HG02970 (cell line): ENCODE measurements at regions not wholly inside any gene's neighbourhood (a gene's known extent, or its start where the extent isn't known, plus 50 kb on each side); places are given as distances from the start of the nearest gene placed in this dataset.

Experiments used
- ATAC-seq: cut with Tn5 transposase; IDR thresholded peaks from one replicate; pipeline ENCODE4 v1.9.1; 2021; ENCODE audit warnings: mild to moderate bottlenecking, moderate library complexity, moderate number of reproducible peaks; ENCODE audit not compliant: unreplicated experiment, low FRiP score

DNA sequence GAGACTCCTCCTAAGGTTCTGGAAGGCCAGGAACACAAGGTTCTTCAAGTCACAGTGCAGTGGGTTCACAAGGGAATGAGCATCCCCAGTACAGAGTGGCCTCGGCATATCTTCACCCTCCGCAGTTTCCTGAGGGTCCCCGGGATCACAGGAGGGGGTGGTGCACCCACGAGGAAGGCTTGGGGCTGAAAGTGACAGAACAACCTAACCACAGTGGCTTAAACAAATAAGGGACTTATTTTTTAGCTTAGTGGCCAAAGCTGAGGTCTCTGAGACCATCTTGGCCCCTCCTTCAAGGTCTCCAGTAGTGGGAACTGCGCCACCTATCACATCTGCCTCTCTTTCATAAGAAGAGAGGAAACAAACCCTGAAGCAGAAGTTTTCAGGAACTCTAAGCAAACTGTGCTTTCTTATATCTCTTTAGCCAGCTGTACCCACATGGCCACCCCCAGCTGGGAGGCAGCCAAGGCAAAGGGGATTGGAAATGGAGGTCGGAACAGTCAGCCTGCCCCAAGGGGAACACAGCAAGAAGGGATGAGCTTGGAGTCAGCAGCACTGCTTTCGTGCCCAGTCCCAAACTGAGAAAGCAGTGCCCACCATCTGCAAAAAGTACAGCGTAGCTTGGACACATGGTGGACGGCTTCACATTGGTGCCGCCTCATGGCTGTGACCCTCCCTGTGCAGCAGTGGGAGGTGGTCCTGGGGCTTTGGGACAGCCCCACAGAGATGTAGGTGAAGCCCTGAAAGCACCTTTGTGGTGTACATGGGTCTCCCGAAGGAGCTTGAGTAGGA lies 260.0 kb upstream of the ID2 start:
- ATAC-seq, result no peak

DNA sequence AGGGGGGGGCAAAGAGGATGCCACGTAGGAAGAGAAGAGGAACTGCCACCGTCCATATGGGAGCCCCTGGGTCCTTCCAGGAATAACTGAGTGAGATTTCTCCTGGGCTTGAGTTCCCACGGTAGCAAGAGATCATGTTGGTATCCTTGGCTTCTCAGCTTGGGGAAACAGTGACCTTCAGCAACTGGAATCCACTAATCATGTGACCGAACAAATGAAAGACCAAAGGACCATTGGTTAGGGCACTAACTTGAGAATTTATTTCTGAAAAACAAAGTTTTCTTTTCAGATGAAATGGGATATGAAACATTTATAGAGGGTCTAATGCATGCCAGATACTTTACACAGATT lies 259.4 kb upstream of the ID2 start:
- ATAC-seq, result no peak

DNA sequence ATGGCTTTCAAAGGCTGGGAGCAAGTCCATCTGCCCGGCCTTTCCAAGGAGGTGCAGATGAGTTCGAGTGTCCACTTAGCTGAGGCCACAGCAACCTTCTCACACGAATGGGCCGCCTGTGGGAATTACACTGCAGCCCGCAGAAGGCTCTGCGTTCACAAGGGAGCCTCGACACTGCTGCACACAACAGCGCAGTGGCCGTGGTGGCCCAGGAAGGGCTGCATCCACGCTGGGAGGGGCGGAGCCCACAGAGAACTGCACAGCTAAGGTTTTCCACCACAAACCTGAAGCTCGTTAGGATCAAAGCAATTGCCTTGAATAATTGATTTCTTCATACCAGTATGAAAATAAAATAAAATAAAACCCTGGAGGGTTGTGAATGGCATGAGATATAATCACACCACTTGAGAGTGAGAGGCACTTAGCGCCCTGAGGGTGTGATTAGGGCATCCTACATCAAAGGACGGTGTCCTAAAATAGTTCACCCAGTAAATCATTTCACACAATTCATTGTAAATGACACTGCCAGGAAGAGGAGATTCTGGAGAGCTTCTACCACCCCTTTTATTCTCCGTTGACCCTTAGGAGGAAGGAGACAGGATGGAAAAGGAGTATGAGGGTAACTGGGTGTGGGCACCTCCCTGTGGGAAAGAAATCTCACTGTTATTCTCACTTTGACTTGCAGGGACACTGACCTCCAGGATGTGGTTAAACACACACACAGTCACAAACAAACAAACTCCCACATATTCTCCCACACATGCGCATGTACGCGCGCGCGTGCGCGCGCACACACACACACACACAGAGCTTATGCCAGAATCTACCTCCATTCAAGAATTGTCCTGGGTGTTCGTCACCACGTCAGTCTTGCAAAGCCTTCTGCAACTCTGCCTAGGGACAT lies 256.6 kb upstream of the ID2 start:
- ATAC-seq, result no peak

DNA sequence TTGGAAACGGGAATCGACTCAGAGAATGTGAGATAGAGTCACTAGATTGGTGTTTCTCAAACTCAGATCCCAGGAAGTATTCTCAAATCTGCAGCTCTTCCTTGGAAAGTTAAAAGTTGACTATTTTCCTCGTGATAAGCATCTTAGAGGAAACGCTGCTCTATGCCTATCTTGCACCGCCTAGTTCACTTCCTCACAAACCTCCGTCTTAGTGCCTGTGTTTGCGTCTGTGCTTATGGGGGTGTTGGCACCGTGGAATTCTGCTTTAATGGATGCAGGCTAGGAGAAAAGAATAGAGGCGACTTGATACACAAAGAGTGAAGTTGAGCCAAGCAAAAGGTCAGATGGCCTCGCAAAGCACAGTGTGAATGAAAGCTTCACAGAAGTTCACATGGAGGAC lies 255.3 kb upstream of the ID2 start:
- ATAC-seq, result no peak

DNA sequence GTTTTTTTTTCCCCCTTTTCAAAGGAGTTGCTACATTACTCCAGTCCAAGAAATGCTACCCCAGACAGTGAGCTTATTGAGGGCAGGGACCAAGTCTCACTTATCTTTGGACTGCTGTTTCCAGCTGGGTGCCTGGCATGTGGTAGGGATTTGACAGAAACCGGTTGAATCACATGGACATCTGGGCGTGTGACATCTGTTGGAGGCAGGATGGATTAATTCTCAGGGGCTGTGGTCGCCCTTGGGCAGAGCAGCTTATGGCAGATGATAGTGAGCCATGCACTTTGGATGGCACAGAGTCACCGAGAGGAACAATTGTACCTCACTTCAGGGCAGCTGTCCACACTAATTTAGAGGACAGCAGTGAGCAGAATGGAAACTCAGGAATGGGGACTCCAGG lies 254.6 kb upstream of the ID2 start:
- ATAC-seq, result no peak

DNA sequence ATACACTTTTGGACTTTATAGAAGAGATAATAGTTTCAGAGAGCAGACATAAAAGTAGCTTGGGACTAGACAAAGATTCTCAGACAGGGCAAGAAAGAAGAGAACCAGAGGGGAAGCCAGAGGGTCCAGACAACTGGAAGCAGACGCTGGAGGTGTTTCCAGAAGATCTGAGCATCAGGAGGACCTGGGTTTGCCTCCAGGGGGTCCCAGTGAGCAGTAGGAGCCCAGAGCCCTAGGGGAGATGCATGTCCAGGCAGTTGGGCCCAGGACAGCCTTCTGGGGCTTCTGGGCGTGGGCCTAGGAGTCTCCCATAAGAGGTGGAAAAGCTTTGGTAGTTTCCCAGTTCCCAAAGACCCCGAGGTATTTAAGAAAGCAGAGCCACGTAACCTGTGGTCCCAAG lies 251.2 kb upstream of the ID2 start:
- no peak for ATAC-seq

DNA sequence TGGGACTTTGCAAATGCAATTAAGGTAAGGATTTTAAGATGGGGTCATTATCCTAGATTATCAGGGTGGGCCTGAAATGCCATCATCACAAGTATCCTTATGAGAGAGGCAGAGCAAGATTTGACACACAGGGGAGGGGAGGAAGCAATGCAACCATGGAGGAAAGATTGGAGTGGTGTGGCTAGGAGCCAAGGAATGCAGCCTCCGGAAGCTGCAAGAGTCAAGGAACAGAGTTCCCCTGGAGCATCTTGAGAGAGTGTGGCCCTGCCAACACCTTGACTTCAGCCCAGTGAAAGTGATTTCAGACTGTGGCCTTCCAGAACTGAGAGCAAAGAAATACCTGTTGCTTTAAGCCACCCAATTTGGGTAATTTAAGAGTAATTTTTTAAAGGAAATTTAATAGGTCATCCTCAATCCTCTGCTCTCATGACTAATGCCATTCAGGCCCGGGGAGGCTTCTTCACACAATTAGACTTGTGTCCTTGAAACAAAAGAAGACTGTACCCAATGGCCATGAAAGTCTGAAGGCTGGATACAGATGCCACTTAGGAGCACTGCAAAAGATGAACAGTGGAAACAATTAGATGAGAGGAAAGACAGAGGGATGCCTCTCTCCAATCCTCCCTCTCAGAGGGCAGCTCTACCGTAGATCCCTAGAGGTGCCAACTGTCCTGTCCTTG lies 250.3 kb upstream of the ID2 start:
- ATAC-seq, result no peak

DNA sequence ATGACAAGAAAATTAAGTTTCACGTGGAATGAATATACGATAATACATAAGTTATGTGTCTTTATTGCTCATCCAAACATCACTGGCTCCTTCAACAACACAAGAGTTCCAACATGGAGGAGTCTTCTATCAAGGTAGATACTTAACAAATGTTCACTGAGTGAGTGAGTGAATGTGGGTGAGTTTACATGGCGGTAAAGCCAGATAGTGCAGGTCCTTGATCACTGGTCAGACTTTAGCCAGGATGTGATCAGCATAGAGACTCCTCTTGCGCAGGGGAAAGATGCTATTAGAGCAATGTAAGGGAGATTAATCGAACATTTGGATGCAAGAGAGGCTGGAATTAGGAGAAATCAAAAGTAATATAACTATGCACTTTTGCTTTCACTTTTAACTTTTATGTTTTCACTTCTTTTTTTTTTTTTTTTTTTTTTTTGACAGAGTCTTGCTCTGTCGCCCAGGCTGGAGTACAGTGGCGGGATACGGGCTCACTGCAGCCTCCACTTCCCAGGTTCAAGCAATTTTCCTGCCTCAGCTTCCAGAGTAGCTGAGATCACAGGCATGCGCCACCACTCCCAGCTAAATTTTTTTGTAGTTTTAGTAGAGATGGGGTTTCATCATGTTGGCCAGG lies 249.0 kb upstream of the ID2 start:
- ATAC-seq, result no peak

DNA sequence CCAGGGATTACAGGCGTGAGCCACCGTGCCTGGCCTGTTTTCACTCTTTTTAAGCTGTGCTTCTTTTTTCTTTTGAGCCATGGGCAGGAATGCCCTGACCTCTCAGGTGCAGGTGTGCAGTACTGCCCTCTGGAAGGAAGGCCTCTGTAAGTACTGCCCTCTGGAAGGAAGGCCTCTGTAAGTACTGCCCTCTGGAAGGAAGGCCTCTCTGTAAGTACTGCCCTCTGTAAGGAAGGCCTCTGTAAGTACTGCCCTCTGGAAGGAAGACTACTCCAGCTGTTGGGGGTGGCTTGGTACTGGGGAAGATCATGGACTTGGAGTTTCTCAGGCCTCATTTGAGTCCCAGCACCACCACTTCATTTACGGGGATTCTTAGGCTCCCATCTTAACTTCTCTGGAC lies 248.5 kb upstream of the ID2 start:
- ATAC-seq, result no peak

DNA sequence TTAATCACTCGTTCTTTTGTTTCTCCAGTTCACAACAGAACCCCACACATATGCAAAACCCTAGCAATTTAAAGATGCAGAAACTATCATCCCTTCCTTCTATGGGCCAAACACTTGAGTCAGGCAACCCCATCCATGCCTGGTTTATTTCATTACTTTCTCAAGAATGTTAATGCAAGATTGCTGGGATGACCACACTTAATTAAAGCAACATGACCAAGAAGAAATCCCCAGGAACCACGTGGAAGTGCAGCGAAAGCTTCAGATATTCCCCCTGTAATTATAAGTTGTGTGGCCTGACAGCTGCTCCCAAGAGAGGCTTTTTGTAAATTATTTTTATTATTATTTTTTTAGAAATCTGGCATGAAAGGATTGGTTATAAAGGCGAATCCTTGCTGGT lies 246.2 kb upstream of the ID2 start:
- no peak for ATAC-seq

DNA sequence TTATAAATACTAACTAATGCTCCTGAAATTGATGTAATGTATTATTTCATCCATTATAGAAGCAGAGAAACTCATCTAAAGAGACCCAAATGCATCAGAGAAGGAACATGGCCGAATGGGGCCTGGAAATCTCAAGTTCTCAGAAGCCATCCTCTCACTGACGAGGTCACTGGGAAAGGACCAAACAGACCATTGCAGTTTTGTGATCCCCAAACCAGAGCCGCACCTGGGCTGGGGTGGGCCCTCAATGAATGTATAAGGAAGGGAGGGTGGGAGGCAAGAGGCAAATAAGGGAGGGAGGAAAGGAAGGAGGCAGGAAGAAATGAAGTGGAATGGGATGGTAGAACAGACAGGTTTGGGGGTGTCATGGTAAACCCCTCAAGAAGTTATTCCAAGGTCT lies 245.3 kb upstream of the ID2 start:
- ATAC-seq, result no peak

DNA sequence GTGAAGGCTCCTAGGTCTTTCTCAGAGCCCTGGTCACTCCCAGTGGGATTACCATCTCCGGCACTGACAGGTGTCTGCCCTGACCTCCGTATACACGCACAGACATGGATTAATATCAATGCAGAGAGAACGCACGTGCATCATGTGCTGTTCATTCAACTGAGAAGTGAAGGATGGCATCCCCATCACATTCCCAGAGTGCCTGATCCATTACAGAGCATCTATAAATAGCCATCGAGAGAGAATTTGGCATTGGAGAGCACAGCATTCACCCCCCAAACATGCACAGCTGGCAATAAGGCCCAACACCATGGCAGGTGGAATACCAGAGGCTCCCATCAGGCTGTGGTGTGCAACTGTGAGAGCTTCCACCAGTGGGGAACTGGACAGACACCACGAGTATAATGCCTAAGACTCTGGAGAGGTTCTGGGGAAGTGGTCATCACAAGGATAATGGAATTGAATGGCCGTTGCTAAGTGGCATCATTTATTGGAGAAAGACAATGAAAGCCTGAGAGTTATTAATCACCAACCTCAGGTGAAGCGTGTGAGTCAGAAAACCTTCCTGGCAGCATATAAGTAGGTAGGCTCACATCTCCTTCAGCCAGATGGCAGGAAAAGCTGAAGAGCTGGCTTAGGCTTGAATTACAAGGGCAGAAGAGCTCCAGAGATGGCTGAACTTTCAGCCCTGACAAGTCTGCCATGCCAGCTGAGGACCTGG lies 244.5 kb upstream of the ID2 start:
- no peak for ATAC-seq

DNA sequence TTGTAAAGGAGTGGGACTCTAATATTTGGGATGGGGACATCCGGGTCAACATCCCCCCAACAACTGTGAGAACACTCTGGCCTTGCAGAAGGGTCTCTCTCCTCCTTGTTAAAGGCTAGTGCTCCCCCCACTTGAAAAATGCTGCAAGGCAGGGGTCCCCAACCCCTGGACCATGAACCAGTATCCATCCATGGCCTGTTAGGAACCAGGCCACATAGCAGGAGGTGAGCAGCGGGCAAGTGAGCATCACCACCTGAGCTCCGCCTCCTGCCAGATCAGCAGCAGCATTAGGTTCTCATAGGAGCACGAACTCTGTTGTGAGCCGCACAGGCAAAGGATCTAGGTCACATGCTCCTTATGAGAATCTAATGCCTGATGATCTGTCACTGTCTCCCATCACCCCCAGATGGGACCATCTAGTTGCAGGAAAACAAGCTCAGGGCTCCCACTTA lies 243.9 kb upstream of the ID2 start:
- no peak for ATAC-seq

DNA sequence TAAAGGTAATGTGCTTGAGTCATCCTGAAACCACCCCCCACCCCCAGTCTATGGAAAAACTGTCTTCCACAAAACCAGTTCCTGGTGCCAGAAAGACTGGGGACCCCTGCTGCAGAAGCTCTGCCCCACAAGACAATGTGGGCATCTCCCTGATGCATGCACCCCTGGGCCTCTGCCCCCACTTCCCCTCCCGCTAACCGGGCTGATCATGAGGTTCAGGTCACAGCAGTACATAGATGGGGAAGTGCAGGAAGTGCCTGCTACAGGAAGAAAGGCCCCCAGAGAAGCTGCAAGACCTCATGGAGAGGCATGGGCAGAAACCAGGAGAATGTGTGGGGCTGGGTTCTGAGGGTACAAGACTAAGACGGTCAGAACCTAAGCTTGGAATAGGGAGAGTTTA lies 243.4 kb upstream of the ID2 start:
- ATAC-seq, result no peak

DNA sequence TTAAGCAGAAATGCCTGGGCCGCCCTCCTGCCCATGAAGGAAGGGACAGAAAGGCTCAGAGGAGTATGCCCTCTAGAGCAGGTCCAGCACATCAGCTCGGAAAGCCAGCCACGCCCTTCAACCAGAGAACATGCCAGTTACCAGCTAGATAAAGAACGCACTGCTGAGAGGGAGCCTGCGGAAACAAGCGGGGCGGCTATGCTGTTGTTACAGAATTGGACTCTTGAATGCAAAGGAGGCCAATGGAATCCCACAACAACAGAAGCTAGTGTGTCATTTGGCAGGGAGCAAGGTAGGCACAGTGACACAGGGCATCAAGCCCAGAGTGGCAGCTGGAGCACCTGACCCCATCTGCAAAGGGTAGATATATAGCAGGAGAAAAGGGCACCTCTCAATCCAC lies 242.9 kb upstream of the ID2 start:
- no peak for ATAC-seq

DNA sequence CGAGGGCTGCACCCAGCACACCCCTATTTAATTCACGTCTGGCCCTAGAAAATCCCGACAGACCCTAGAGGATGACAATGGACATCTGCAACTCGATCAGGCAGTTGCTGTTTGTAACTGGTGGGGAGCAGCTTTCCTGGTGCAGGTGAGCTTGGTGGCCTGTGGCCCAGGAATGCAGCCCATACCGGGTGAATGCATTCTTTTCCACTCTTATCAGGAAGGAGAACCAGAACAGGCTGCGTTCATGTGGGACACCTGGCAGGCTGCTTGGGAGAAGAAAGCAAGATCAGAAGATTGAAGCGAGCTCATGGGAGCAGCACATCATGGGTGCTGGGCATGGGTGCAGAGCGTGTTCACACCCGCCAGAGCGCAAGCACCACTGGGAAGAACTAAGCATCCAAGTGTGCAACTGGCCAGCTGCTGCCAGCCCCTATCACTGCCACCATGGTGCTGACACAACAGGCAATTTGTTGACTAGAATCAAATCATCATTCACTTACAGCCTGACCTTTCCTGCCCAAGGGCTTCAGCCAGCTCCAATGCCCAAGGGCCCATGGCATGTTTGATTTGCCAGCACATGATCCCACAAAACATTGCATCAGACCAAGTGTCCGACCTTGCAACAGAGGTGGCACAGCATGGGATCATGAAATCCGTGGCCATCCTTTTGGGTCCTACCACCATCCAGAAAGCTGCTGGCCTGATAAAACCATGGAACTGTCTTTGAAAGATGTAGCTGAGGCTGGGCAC lies 241.7 kb upstream of the ID2 start:
- no peak for ATAC-seq

DNA sequence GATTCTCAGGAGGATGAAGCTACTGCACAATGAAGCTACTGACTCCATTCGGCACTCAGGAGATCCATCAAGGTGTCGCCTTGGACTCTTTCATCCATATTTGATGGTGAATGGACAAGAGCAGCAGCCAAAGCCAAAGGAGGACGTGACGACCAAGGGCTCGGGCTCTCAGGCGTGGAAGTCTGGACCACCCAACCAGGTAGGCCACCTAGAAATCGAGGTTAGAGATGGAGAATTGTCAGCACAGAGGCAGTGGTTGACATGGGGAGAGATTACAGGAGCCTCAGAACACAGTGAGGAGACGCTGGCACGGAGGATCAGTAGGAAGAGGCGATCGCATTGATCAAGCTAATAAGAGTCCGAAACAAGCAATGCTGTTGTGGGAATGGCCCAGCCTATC lies 240.5 kb upstream of the ID2 start:
- no peak for ATAC-seq

DNA sequence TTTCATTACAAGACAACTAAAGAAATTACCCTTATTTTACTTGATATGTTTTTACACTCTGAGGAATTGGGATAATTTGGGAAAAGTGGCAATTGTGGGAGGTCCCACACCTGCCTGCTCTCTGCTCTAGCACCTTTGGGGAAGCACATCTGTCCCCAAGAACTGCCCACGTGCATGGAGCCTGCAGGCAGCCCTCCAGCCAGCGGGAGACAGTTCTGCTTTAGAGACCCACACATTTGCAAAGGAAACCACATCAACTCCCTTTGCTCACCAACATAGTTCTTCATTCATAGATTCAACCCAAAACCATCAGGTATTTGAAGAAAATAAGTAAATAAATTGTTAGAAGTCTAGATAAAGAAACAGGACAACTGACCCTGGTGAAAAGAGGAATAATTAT lies 239.9 kb upstream of the ID2 start:
- no peak for ATAC-seq

DNA sequence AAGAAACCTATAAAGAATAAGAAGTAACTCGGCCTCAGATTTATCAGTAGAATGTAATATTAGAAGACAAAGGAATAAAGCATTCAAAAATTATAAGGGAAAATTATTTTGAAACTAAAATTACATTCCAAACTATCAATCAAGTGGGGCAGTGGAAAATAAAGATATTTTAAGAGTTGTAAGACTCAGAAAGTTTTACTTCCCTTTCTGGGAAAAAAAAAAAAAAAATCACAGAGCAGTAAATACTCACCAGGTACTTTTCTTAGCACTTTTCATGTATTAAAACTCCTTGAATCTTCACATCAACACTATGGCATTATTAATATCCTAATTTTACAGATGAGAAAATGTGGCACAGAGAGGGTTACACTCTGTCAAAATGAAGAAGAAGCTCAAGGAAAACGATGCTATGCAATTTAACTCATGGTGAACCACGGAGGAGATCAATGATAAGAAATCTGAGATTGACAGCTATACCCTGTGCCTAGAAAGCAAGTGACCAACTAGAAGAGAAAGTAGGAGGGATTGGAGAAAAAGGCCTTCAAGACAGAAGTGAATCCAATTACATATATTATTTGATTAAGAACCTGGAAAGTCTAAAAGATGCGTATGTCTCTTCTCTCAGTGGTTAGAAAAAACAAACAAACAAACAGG lies 238.9 kb upstream of the ID2 start:
- ATAC-seq, result no peak
